ENCODE measurements at regions not wholly inside any gene's neighbourhood (a gene's known extent, or its start where the extent isn't known, plus 50 kb on each side); places are given as distances from the start of the nearest gene placed in this dataset.

DNA sequence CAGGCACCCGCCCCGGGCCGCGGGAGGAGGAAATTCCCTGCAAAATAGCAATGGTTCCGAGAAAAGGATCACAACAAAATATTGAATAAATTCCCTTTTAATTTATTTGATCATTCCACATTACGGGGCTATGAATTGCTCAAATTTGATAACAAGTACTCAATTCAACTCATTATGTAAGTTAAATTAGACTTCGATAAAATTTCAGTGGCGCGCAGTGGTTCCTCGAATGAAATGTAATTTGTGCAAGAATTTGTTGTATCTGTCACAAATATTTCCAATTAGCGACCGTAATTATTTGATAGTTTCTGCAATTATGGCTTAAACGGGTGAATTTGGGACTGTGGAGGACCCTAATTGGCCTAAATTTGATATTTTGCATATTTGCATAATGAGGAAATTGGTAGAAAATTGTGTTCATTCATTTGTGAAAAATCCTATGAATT, 76.0 kb upstream of the TBCA start:
- POLR2A ChIA-PET, result interaction anchor here (0.6 kb wide), 1 partner anchor 221 kb away, joined by 3 read pairs; no protein-coding TSS in a partner anchor
- no peak for ATAC-seq

More for the DNA sequence above, 76.0 kb upstream of the TBCA start:
- Mint-ChIP-seq H3K4me1 (peaks cover 48% of the 10 kb centered on the region), H3K27me3 (ENCODE audit: low read depth) (peaks cover 98% of the 10 kb centered on the region), H3K27ac (no peak overlapping the region), H3K9me3 (no peaks in the 10 kb centered on the region), H3K4me3 (peak overlapping the region; percentile 71), H3K36me3 (no peaks in the 10 kb centered on the region)
- TF ChIP-seq ZNF263 (CRISPR knock-in tag; IDR thresholded peaks at IDR 0.05; ENCODE audit: low read depth) (no peak), CBFB (CRISPR knock-in tag; IDR thresholded peaks at IDR 0.05; ENCODE audit: low read depth) (no peak), CREB1 (CRISPR knock-in tag; IDR thresholded peaks at IDR 0.05) (no peak), SOX15 (CRISPR knock-in tag; IDR thresholded peaks at IDR 0.05) (no peak), RELA (CRISPR knock-in tag; IDR thresholded peaks at IDR 0.05; ENCODE audit: borderline replicate concordance) (no peak), ZNF671 (CRISPR knock-in tag; IDR thresholded peaks at IDR 0.05) (no peak), NR1H2 (CRISPR knock-in tag; IDR thresholded peaks at IDR 0.05) (no peak), PRRX2 (CRISPR knock-in tag; IDR thresholded peaks at IDR 0.05) (no peak), SMAD4 (CRISPR knock-in tag; IDR thresholded peaks at IDR 0.05) (no peak), HMGA2 (CRISPR knock-in tag; IDR thresholded peaks at IDR 0.05) (no peak), KAT7 (CRISPR knock-in tag; IDR thresholded peaks at IDR 0.05; ENCODE audit: borderline replicate concordance) (no peak), FOXJ3 (CRISPR knock-in tag; IDR thresholded peaks at IDR 0.05; ENCODE audit: borderline replicate concordance) (no peak), TEAD1 (CRISPR knock-in tag; IDR thresholded peaks at IDR 0.05) (no peak)
- TF ChIP-seq, protein P1, sequence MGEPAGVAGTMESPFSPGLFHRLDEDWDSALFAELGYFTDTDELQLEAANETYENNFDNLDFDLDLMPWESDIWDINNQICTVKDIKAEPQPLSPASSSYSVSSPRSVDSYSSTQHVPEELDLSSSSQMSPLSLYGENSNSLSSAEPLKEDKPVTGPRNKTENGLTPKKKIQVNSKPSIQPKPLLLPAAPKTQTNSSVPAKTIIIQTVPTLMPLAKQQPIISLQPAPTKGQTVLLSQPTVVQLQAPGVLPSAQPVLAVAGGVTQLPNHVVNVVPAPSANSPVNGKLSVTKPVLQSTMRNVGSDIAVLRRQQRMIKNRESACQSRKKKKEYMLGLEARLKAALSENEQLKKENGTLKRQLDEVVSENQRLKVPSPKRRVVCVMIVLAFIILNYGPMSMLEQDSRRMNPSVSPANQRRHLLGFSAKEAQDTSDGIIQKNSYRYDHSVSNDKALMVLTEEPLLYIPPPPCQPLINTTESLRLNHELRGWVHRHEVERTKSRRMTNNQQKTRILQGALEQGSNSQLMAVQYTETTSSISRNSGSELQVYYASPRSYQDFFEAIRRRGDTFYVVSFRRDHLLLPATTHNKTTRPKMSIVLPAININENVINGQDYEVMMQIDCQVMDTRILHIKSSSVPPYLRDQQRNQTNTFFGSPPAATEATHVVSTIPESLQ (CRISPR knock-in tag; IDR thresholded peaks at IDR 0.05), result no peak
- TF ChIP-seq, protein P2, sequence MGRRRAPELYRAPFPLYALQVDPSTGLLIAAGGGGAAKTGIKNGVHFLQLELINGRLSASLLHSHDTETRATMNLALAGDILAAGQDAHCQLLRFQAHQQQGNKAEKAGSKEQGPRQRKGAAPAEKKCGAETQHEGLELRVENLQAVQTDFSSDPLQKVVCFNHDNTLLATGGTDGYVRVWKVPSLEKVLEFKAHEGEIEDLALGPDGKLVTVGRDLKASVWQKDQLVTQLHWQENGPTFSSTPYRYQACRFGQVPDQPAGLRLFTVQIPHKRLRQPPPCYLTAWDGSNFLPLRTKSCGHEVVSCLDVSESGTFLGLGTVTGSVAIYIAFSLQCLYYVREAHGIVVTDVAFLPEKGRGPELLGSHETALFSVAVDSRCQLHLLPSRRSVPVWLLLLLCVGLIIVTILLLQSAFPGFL (CRISPR knock-in tag; IDR thresholded peaks at IDR 0.05; ENCODE audit: borderline replicate concordance), result no peak
- TF ChIP-seq, protein P3, sequence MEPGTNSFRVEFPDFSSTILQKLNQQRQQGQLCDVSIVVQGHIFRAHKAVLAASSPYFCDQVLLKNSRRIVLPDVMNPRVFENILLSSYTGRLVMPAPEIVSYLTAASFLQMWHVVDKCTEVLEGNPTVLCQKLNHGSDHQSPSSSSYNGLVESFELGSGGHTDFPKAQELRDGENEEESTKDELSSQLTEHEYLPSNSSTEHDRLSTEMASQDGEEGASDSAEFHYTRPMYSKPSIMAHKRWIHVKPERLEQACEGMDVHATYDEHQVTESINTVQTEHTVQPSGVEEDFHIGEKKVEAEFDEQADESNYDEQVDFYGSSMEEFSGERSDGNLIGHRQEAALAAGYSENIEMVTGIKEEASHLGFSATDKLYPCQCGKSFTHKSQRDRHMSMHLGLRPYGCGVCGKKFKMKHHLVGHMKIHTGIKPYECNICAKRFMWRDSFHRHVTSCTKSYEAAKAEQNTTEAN (CRISPR knock-in tag; IDR thresholded peaks at IDR 0.05), result no peak
- TF ChIP-seq, protein P4, sequence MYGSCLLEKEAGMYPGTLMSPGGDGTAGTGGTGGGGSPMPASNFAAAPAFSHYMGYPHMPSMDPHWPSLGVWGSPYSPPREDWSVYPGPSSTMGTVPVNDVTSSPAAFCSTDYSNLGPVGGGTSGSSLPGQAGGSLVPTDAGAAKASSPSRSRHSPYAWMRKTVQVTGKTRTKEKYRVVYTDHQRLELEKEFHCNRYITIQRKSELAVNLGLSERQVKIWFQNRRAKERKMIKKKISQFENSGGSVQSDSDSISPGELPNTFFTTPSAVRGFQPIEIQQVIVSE (CRISPR knock-in tag; IDR thresholded peaks at IDR 0.05; ENCODE audit: borderline replicate concordance), result no peak
- TF ChIP-seq, protein P5, sequence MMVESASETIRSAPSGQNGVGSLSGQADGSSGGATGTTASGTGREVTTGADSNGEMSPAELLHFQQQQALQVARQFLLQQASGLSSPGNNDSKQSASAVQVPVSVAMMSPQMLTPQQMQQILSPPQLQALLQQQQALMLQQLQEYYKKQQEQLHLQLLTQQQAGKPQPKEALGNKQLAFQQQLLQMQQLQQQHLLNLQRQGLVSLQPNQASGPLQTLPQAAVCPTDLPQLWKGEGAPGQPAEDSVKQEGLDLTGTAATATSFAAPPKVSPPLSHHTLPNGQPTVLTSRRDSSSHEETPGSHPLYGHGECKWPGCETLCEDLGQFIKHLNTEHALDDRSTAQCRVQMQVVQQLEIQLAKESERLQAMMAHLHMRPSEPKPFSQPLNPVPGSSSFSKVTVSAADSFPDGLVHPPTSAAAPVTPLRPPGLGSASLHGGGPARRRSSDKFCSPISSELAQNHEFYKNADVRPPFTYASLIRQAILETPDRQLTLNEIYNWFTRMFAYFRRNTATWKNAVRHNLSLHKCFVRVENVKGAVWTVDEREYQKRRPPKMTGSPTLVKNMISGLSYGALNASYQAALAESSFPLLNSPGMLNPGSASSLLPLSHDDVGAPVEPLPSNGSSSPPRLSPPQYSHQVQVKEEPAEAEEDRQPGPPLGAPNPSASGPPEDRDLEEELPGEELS (CRISPR knock-in tag; IDR thresholded peaks at IDR 0.05), result no peak
- TF ChIP-seq, protein P6, sequence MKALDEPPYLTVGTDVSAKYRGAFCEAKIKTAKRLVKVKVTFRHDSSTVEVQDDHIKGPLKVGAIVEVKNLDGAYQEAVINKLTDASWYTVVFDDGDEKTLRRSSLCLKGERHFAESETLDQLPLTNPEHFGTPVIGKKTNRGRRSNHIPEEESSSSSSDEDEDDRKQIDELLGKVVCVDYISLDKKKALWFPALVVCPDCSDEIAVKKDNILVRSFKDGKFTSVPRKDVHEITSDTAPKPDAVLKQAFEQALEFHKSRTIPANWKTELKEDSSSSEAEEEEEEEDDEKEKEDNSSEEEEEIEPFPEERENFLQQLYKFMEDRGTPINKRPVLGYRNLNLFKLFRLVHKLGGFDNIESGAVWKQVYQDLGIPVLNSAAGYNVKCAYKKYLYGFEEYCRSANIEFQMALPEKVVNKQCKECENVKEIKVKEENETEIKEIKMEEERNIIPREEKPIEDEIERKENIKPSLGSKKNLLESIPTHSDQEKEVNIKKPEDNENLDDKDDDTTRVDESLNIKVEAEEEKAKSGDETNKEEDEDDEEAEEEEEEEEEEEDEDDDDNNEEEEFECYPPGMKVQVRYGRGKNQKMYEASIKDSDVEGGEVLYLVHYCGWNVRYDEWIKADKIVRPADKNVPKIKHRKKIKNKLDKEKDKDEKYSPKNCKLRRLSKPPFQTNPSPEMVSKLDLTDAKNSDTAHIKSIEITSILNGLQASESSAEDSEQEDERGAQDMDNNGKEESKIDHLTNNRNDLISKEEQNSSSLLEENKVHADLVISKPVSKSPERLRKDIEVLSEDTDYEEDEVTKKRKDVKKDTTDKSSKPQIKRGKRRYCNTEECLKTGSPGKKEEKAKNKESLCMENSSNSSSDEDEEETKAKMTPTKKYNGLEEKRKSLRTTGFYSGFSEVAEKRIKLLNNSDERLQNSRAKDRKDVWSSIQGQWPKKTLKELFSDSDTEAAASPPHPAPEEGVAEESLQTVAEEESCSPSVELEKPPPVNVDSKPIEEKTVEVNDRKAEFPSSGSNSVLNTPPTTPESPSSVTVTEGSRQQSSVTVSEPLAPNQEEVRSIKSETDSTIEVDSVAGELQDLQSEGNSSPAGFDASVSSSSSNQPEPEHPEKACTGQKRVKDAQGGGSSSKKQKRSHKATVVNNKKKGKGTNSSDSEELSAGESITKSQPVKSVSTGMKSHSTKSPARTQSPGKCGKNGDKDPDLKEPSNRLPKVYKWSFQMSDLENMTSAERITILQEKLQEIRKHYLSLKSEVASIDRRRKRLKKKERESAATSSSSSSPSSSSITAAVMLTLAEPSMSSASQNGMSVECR (CRISPR knock-in tag; IDR thresholded peaks at IDR 0.05; ENCODE audit: borderline replicate concordance), result no peak
- no peak for DNase-seq (ENCODE audit: low spot score)
- CTCF ChIA-PET, result interaction anchor here (0.7 to 1.1 kb wide), 2 partner anchors 214 to 352 kb away, joined by 3 to 4 read pairs; no protein-coding TSS in a partner anchor
